Activated CD8-positive, alpha-beta T cell treated with anti-CD3 and anti-CD28 coated beads for 36 hours (primary cell): ENCODE measurements at regions not wholly inside any gene's neighbourhood (a gene's known extent, or its start where the extent isn't known, plus 50 kb on each side); places are given as distances from the start of the nearest gene placed in this dataset.
"Not testable (repeated sequence)": the region's sequence is repeated elsewhere in the genome, so short reads cannot be mapped to it uniquely, and the experiment has no call there.

Experiments
- ATAC-seq: fragments of 200-7000 bp; cut with Tn5 transposase; one replicate; pipeline ENCODE4 v1.10.0; 2021; ENCODE audit warnings: mild to moderate bottlenecking, moderate library complexity
- CTCF ChIA-PET: fragments of 350-600 bp; sonication (Branson Sonifier 250); formaldehyde crosslinking; loops from one replicate; lab custom pipeline; 2021; ENCODE audit warnings: antibody characterized with exemption; lab: Charles Lee
- POLR2A ChIA-PET: fragments of 350-600 bp; sonication (Branson Sonifier 250); formaldehyde crosslinking; loops from one replicate; lab custom pipeline; 2021; ENCODE audit warnings: antibody characterized with exemption; lab: Charles Lee
- DNase-seq: peaks from one replicate; pipeline ENCODE4 v3.0.0-alpha.2; 2020
- H3K27ac Mint-ChIP-seq: one replicate; pipeline ENCODE4 v1.8.0; 2021; ENCODE audit warnings: mild to moderate bottlenecking, mixed read lengths
- H3K27me3 Mint-ChIP-seq: one replicate; pipeline ENCODE4 v1.8.0; 2021; ENCODE audit warnings: mixed read lengths
- H3K36me3 Mint-ChIP-seq: one replicate; pipeline ENCODE4 v1.8.0; 2021; ENCODE audit warnings: low read depth, mixed read lengths
- H3K4me1 Mint-ChIP-seq: one replicate; pipeline ENCODE4 v1.8.0; 2021; ENCODE audit warnings: low read depth, mixed read lengths
- H3K4me3 Mint-ChIP-seq: one replicate; pipeline ENCODE4 v1.8.0; 2021; ENCODE audit warnings: mild to moderate bottlenecking, moderate library complexity, mixed read lengths
- H3K9me3 Mint-ChIP-seq: one replicate; pipeline ENCODE4 v1.8.0; 2021; ENCODE audit warnings: mixed read lengths
- intact Hi-C: fragments of 100-400 bp; cut with micrococcal nuclease; formaldehyde crosslinking; loops from one replicate; pipeline ENCODE4 v1.10.0; 2022
- TF ChIP-seq, protein P1 (sequence below): fragments of 200-600 bp; IDR thresholded peaks from one replicate; pipeline ENCODE4 v1.8.0; 2022; ENCODE audit warnings: antibody characterized with exemption, mild to moderate bottlenecking

DNA sequence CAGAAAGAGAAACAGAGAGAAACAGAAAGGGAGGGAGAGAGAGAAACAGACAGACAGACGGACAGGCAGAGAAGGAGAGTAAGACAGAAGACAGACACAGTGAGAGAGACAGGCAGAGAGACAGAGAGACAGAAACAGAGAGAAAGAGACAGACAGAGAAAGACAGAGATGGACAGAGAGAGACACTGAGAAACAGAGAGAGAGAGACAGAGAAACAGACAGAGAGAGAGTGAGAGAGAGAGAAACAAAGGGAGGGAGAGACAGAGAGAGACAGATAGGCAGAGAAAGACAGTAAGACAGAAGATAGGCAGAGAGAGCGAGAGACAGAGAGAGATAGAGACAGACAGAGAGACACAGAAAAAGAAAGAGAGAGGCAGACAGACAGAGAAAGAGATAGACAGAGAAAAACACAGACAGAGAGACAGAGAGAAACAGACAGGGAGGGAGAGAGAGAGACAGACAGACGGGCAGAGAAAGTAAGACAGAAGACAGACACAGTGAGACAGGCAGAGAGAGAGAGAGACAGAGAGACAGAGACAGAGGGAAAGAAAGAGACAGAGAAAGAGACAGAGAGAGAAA, 753.4 kb upstream of the DEFB115 start:
- peaks cover 11% of the 10 kb centered on the region for H3K9me3 Mint-ChIP-seq
- H3K27me3 Mint-ChIP-seq: no peaks in the 10 kb centered on the region
- no peak overlapping the region for H3K27ac Mint-ChIP-seq
- no peak for DNase-seq
- intact Hi-C loops: no loop called here
- no peaks in the 10 kb centered on the region for H3K4me1 Mint-ChIP-seq
- ChIA-PET POLR2A (no interaction called here), CTCF (no interaction called here)
- H3K36me3 Mint-ChIP-seq: no peaks in the 10 kb centered on the region
- ATAC-seq: no peak
- TF ChIP-seq, protein P1, sequence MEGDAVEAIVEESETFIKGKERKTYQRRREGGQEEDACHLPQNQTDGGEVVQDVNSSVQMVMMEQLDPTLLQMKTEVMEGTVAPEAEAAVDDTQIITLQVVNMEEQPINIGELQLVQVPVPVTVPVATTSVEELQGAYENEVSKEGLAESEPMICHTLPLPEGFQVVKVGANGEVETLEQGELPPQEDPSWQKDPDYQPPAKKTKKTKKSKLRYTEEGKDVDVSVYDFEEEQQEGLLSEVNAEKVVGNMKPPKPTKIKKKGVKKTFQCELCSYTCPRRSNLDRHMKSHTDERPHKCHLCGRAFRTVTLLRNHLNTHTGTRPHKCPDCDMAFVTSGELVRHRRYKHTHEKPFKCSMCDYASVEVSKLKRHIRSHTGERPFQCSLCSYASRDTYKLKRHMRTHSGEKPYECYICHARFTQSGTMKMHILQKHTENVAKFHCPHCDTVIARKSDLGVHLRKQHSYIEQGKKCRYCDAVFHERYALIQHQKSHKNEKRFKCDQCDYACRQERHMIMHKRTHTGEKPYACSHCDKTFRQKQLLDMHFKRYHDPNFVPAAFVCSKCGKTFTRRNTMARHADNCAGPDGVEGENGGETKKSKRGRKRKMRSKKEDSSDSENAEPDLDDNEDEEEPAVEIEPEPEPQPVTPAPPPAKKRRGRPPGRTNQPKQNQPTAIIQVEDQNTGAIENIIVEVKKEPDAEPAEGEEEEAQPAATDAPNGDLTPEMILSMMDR: no peak
- H3K4me3 Mint-ChIP-seq: no peak overlapping the region

GRCh38 chr20:30505566-30505965, 751.9 kb upstream of the DEFB115 start:
- Mint-ChIP-seq H3K9me3 (peaks cover 16% of the 10 kb centered on the region), H3K27me3 (no peaks in the 10 kb centered on the region), H3K4me3 (no peak overlapping the region), H3K4me1 (no peaks in the 10 kb centered on the region), H3K27ac (no peak overlapping the region), H3K36me3 (no peaks in the 10 kb centered on the region)
- ChIA-PET POLR2A (no interaction called here), CTCF (no interaction called here)
- no peak for ATAC-seq
- TF ChIP-seq, protein P1: no peak
- intact Hi-C loops: no loop called here
- DNase-seq: no peak

DNA sequence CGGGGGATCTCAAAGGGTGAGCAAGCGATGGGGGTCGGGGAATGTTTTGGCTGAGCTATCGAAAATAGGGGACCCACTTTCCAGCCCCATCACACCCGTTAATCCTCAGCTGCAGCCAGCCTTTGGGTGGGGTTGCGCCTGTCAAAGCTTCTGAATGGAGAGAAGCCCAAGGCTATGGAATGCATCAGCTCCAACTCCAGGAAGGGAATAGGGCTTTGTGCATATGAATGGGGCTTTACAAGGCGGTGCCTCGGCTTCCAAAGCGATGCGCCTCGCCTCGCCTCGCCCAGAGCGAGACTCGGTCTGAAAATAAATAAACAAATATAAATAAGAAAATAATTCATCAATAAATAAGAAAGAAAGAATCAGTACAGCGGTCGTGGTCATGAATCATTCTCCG, 751.4 kb upstream of the DEFB115 start:
- Mint-ChIP-seq H3K27ac (no peak overlapping the region), H3K36me3 (no peaks in the 10 kb centered on the region), H3K4me3 (no peak overlapping the region), H3K9me3 (peaks cover 20% of the 10 kb centered on the region), H3K27me3 (no peaks in the 10 kb centered on the region), H3K4me1 (no peaks in the 10 kb centered on the region)
- TF ChIP-seq, protein P1: no peak
- ChIA-PET POLR2A (no interaction called here), CTCF (no interaction called here)
- intact Hi-C loops: no loop called here
- no peak for DNase-seq
- no peak for ATAC-seq

- POLR2A ChIA-PET, H3K27me3 Mint-ChIP-seq: not testable (repeated sequence)
Measured at GRCh38 chr20:30508382-30508781, 749.1 kb upstream of the DEFB115 start.

GRCh38 chr20:30511322-30512030, 746.0 kb upstream of the DEFB115 start:
- H3K9me3 Mint-ChIP-seq: peaks cover 37% of the 10 kb centered on the region
- peaks cover 4% of the 10 kb centered on the region for H3K36me3 Mint-ChIP-seq
- no peak overlapping the region for H3K4me3 Mint-ChIP-seq

More at GRCh38 chr20:30508382-30508781, 749.1 kb upstream of the DEFB115 start:
- H3K4me1 Mint-ChIP-seq, intact Hi-C loops, H3K27ac Mint-ChIP-seq, DNase-seq, ATAC-seq, CTCF ChIA-PET, H3K4me3 Mint-ChIP-seq, H3K36me3 Mint-ChIP-seq: not testable (repeated sequence)
- H3K9me3 Mint-ChIP-seq: peaks cover 28% of the 10 kb centered on the region

More at GRCh38 chr20:30511322-30512030, 746.0 kb upstream of the DEFB115 start:
- ChIA-PET CTCF (no interaction called here), POLR2A (no interaction called here)
- intact Hi-C loops: no loop called here
- Mint-ChIP-seq H3K4me1 (no peaks in the 10 kb centered on the region), H3K27me3 (no peaks in the 10 kb centered on the region), H3K27ac (no peak overlapping the region)
- ATAC-seq: no peak
- DNase-seq: no peak
- TF ChIP-seq, protein P1: no peak
